Pulmonary artery endothelial cell (primary cell): ENCODE measurements at regions not wholly inside any gene's neighbourhood (a gene's known extent, or its start where the extent isn't known, plus 50 kb on each side); places are given as distances from the start of the nearest gene placed in this dataset.
A peak's percentile ranks its signal among the peaks of the same experiment; 100 is the strongest.

Experiments
- DNase-seq: peaks from one replicate; pipeline ENCODE4 v3.0.0-alpha.2; 2011; ENCODE audit warnings: low read depth, low spot score

DNA sequence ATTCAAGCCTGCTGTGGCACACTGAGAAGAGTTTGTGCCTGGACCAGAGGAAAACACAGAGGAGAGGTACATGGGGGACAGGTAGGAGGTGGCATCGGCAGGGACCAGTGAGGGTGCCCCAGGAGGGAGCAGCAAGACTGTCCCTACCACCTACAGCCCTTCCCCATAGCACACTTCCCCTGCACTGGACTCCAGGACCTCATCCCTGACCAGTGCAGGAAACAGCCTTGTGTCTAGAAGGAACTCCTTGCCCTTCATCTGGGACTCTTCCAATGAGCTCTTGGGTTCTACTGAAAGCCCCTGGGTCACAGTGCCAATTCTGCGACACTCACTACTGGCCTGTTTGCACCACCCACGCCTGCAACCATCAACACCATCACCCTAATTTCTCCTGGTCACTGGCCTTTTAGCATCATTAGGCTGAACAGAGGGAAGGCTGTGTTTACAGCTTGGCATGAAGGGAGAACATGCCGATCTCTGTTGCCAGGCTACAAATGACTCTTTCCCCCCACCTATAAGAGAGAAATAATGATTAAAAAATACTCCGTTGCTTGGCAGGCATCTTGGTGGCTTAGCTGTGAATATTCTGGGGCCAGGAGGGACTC, 371.9 kb upstream of the ZMIZ1 start:
- no peak for DNase-seq

DNA sequence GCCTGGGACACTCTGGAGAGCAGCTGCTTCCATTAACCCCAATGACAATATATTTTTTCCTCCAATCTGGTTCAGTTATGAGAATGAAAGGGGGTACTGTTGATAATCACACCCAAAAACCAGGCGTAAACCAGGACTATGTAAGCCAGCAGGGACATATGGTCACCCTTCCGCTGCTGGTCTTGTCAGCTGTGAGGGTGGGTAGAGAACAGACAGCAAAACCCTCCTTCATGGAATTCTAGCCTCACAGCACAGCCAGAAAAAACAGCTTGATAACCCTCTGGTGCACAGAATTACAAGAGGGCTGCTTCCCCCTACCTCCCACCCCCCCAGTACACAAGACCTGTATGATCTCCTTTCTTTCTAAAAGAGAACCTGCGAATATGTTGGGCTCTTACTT, 368.8 kb upstream of the ZMIZ1 start:
- DNase-seq, result no peak

DNA sequence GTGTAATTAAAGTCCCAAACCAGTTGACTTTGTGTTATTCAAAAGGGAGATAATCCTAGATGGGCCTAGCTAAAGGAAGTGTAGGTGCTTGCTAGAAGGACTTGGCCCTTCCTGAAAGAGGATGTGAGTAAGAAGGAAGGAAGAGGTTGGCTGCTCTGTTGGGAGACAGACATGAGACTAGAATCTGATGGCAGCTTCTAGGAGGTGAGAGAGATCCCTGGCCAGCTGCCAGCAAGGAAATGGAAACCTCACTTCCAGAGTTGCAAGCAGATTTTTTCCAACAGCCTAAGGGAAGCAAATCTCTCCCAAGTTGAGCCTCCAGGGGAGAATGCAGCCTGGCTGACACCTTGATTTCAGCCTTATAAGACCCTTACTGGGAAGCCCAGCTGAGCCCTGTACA, 368.4 kb upstream of the ZMIZ1 start:
- peak; percentile 36 for DNase-seq

DNA sequence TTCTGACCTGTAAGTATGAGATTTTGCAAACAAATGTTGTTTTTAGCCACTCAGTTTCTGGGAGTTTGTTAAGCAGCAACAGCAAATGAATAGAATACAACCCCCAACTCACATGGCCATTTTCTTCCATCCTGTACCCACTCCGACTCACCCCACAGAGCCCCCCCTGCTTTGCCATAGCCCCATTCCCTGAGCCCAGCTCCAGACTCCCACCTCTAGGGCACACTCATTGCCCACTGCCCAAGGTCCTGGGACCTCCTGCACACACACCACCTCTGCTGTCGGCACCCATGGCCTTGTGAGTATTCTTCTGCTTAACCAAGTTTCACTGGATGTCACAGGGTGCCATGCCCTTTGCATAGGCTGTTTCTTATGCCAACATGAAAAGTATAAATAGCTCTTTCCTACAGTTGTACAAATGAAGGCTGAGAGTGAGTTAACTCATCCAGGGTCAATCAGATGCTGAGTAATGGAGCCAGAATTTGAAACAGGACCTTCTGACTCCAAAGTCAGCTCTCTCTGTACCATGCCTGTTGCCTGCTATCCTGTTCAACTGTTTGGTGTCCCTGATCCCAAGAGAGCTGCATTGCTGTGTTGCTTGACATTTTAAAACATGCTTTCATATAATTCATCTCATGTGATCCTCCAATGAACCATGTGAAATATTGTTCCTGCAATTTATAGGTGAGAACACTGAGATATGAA, 367.8 kb upstream of the ZMIZ1 start:
- no peak for DNase-seq

DNA sequence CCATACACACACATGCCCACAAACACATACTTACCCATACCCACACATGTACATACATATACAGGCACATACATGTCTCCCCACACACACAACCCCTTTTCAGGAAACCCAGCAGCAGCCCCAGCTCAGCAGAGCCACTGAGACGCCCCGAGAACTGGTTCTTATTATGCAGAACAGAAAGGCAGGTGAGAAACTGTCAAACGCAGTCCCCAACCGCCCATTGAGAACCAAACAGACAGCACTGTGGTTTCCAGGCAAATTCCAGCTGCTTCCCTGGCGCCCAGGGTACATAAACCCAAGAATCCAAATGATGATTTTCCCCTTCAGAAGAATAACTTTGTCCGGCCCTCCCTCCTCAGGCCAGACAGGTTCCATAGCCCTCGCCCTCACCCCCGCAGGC, 366.6 kb upstream of the ZMIZ1 start:
- no peak for DNase-seq

DNA sequence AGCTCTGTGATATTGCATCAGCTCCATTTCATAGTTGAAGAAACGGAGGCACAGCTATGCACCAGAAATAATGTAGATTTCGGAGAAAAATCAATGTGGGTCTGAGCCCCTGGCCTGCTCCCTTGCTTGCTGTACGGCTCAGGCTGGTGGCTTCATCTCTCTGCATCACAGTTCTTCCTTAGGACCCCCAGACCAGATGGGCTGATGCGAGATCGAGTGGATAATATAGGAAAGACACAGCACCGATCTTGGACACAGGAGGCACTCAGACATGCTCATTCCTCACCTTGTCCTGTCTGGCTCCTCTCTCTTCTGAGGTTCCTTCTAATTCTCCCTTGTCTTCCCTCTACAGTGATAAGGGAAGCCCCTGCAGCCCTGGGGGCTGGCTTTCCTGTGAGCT, 365.9 kb upstream of the ZMIZ1 start:
- DNase-seq, result no peak

DNA sequence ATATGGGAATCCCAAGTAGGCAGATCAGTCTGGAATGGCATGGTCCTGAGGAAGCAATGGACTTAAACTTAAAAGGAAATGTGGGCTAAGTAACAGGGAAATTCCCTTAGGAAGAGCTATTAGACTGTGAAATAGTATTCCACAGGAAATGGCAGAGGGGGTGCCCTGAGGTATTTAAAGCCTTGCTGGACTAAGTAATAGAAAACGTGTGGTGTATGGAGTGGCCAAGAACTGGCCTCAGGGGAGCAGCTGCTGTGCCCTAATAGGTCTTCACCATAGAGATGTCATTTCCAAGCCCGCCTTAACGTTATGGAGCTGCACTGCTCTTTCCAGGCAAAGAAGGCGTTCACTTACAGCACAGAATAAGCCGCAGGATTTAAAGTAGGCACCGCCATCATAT, 365.2 kb upstream of the ZMIZ1 start:
- no peak for DNase-seq

DNA sequence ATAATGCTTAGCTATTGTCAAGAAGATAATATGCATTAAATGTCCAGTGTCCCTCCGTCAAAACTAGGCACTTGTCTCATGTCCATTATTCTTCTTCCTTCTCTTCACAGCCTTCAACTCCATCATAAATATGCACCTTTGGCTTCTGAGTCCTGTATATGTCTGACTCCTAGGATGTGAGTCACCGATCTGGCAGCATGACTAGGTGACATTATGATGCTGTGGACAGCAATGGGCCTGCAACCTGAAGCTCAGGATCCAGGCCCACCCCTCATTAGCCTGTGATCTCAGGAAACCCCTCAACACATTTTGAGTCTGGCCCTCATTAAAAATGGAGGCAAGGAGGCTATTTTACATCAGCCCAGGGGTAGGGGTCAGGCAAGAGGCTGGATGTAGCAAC, 362.5 kb upstream of the ZMIZ1 start:
- DNase-seq, result no peak

DNA sequence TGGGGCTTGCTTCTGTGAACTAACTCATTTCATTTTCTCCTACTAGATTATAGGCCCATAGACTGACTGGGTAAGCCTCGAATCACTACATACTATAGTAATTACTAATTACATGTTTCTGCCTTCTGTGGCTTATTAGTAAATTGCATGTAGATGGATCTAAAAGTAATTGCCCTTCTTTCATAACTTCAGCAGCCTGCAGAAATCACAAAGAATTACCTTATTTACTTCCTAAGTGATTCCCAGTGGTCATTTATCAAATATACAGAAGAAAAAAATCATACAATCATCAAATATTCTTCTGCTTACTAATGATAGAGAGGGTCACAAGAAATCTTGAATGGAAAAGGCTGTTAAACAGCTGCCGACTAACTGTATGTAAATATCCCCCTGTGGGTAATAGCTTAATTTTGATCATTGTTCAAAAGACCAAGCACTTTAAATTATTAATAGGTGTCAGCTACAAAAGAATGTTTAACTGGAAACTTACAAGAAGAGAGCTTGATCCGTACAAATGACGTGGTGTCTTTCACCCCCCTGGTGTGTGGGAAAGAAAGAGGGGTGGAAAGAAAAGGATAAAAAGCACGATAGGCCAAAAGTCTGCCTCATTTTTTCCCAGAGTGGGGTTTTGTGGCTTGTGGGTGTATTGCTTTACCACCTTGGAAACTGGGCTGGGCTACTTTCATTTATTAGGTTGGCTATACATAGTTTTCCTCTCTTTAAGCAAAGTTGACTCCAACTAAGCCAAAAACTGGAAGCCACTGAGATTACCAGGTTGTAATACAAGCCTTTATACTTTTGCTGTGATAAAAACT, 361.8 kb upstream of the ZMIZ1 start:
- no peak for DNase-seq

DNA sequence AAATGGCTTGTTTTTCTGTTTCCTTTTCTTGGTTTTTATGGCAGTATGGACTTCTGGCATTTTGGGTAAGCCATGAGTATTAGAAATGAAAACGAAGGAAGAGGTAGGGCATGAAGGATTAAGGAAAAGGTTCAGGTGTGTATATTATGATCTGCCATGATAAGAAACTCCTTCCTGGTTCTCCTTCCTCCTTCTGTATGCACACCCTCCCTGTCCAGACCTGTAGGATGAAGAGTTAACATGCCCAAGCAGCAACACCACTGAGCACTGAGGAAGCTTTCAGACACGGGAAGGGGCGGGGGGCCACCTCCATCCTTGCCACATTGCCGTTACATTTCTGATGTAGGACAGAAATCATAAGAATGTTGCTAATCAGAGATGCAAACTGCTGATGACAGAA, 361.0 kb upstream of the ZMIZ1 start:
- no peak for DNase-seq

DNA sequence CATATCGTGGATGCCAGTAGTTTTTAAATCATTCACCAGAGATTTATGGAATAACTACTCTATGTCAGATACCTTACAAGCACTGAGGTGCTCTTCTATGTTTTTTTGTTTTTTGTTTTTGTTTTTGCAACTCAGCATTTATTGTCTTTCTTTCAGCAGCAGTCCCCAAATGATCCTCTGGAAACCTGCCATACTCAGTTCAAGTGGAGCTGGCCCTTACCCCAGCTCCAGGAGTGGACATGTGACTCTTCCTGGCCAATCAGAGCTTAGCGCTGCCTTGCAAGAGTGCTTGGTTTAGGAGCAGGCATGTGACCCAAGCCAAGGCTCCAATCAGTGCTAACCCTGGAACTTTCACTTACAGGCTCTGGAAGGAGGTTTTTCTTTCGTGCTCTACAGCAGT, 356.6 kb upstream of the ZMIZ1 start:
- DNase-seq, result no peak

DNA sequence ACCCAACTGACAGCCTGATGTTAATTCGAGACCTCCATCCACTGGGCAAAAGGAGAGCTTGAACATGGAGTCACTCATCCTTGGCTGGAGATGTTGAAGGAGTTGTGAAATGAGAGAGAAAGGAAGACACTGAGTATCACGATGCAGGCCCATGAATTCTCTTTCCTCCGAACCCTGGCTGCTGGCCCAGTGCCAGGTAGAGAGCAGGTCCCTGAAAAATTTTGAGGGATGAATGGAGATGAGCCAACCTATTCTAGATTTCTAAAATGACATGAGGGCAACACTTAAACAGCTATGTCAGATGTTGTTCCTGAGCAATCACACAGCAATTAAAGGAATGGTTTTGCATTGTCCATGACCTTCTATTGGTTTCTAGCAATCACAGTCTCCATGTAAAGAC, 355.1 kb upstream of the ZMIZ1 start:
- no peak for DNase-seq

DNA sequence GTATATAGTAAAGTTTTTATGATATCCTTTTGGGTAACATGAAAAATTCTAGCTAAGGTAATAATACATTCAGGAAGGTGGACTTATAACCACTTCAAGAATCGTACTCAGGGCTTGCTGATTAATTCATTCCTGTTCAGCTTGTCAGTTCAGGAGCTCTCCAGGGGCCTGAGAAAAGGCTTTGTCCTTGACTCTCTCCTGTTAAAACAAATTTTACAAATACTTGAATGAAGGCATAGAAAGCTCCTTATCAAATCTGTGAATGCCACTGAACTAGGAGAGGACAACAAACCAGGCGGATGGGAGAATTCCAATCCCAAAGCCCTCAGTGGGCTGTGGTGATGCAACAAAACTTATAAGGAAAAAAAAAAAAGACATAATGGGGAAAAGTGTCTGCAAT, 354.5 kb upstream of the ZMIZ1 start:
- DNase-seq, result no peak

DNA sequence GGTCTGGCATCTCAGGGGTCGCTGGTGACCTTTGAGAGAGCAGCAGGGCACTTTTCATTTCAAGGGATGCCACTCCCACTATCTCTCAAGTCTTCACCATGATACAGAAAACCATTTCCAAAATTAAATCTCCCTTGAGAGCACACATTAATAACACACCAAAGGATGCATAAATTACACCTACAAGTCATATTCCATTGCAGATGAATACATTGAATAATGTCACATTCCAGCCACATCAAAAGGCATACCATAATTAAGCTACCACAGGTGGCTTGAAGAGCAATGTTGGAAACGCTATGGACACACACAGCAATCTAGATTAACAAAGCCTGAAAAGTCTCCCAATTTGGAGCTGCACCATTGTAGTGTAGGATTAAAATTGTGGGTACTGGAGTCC, 353.3 kb upstream of the ZMIZ1 start:
- DNase-seq, result no peak

DNA sequence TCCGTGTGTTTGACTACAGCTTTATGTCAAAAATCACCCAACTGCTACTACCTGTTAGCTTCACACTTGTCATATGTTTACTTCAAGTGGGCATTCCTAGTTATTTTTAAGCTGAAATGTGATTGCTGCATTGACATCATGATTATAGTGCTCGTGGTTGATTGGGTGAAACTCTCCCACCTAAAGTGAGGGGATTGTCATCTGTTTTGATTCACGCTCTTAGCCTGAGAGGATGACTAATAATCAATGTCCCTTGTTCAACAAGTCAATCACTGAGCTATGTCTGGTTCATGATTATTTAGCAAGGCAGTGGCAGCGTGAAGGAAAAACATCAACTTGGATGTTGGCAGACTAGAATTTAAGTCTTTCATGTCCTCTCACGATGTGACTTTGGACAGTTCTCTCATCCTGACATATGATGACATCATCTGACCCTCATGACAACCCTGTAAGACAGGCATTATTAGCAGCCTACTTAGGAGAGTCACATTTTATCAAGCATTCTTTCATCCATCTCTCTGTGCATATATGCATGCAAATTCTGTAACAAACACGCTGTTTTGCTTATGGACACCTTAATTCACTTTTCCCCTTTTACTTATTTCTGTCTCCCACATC, 352.6 kb upstream of the ZMIZ1 start:
- no peak for DNase-seq

DNA sequence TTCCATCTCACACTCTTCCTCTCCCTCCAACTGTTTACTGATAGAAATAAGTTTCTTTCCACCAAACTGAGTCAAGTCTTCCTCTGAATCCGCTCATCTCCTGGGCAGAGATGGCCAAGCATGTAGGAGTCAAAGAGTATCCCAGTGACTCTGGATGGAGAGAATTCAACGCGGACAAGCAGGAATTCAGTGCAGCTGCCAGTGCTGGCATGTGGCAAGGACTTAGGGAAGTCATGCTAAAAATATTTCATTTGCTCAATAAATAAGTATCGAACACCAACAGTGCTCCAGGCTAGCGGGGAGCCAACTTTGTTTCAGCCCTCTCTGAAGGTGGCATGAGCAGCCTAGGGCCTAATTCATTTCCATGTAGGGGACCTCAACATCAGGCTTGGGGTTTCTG, 351.6 kb upstream of the ZMIZ1 start:
- DNase-seq, result no peak

DNA sequence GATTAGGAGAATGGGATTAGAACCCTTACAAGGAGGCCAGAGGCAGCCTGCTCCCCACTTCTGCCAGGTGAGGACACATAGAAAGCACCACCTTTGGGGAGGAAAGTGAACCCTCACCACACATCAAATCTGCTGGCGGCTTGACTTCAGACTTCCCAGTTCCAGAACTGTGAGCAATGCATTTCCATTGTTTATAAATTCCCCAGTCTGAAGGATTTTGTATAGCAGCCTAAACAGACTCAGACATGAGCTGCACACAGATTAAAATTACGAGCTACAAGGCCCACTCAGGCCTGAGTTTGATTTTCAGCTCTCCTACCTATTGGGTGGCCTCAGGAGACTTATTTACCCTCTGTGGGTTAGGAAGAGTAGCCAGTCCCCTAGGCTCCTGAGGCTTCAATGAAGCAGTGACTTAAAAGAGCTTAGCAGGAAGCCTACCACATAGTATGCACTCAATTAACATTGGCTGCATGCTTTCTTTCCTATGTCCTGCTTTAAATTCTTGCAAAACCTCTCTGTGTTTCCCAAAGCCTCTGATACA, 350.7 kb upstream of the ZMIZ1 start:
- no peak for DNase-seq

DNA sequence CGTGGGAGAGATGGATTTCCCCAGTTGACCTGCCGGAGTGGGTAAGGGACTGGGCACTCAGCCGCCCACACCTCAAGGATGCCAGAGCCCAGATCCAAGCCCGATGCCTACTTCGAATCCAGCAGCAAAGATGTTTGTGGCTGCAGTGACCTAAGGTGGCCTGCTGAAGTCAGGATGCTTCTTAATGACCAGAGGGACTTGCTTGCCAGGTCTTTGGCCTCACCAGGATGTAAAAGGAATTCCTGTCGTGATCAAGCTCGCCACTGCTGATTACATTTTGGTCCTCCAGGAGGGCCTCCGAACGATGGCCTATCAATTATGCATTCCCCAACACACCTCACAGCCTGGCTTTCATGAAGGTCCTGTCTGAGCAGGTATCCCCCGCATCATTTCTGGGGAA, 349.5 kb upstream of the ZMIZ1 start:
- DNase-seq, result no peak

DNA sequence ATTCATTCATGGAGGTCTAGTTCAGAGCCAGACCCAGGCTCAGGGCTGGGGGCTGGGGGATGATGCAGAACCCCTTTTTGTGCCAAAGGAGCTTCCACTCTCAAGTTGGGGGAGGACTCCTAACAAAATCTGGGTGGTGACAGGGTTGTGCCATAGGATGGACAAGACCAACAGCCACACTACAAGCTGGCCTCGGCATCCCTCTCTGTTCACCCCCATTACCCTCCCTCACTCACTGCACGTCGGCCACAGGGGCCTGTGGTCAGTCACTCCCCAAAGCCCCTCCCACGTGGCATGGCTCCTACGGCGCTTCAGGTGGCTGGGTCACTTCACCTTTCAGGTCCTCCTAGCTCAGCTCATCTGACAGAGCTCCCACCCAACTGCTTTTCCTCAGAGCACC, 348.7 kb upstream of the ZMIZ1 start:
- DNase-seq, result no peak

DNA sequence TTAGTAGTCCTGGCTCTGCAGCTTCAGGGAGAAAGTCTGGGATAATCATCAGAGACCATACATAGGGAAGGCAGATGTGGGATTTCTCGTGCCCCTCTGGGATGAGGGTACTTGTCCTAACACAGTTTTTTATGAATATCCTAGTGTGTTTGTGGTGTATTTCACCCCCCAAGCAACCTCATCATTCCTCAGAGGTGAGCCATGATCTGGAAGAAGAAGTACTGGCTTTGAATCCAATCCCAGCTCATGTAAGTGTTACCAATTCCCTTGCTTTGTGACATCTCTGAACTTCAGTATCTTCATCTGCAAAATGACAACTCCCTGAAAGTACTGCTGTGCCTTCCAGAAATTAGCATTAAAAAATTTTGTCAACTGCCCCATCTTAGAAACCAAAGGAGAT, 347.5 kb upstream of the ZMIZ1 start:
- no peak for DNase-seq

DNA sequence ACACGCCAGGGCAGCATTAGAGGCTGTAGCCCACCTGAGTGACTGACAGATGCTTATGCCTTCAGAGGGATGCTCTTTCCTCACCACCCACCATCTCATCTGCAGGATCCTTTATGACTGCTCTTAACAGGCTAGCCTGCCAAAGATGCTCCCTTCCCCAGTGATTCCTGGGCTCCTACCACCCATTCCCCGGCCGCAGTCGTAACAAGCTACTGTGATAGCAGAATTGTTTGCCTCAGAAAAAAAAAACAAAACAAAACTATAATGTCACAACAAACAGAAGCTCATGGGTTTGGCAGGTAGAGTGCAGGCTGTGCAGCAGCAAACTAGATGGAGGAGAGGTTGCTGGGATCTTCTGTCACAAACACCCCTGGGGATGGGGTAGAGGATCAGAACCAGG, 343.9 kb upstream of the ZMIZ1 start:
- no peak for DNase-seq

DNA sequence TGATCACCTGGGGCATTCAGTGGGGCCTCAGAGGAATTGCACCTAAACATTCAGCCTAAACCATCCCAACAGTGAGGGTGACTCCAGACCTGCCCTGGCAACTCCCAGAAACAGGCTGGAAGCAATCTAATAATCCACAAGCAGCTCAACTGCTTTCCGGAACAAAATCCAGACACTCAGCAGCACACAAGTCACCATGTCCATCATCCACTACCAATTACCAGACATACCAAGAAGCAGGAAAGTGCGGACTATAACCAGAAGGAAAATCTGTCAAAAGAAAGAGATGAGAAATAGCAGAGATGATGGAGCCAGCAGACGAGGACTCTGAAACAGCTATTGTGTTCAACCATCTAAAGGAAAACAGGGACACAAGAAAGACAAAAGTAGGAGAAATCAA, 342.6 kb upstream of the ZMIZ1 start:
- DNase-seq, result no peak
